A673 (cell line): ENCODE measurements at regions not wholly inside any gene's neighbourhood (a gene's known extent, or its start where the extent isn't known, plus 50 kb on each side); places are given as distances from the start of the nearest gene placed in this dataset.

Experiments
- BruUV-seq: library from RNA; stranded (reverse); fragments of 400-500 nt; replicated peaks from 2 replicates; lab custom pipeline; 2021; lab: Mats Ljungman, UMichigan
- CTCF ChIA-PET: fragments of 300-600 bp; sonication (Branson Sonifier 250); formaldehyde crosslinking; loops from one replicate; lab custom pipeline; 2022; ENCODE audit warnings: antibody characterized with exemption; lab: Charles Lee
- POLR2A ChIA-PET: fragments of 300-600 bp; sonication (Branson Sonifier 250); formaldehyde crosslinking; loops from one replicate; lab custom pipeline; 2022; ENCODE audit warnings: antibody characterized with exemption; ENCODE audit not compliant: low non-redundant PET; lab: Charles Lee
- DNase-seq: peaks from one replicate; pipeline ENCODE4 v3.0.0-alpha.2; 2015; ENCODE audit warnings: low spot score
- H3K27ac ChIP-seq: fragments of 200-600 bp; sonication (generic); 2 replicates; pipeline ENCODE4 v1.5.1; 2016; ENCODE audit warnings: mixed run types, low read depth, mild to moderate bottlenecking, mixed read lengths, antibody characterized with exemption, low read length; ENCODE audit not compliant: poor library complexity, severe bottlenecking
- H3K27me3 ChIP-seq: fragments of 200-600 bp; sonication (generic); replicated peaks from 2 replicates; pipeline ENCODE4 v1.6.1; 2017; ENCODE audit warnings: mixed run types, low read depth, mild to moderate bottlenecking, mixed read lengths, antibody characterized with exemption, low read length; ENCODE audit not compliant: insufficient read depth, poor library complexity
- H3K36me3 ChIP-seq: fragments of 200-600 bp; sonication (generic); 2 replicates; pipeline ENCODE4 v1.6.1; 2016; ENCODE audit warnings: mixed run types, mild to moderate bottlenecking, mixed read lengths, antibody characterized with exemption, low read length; ENCODE audit not compliant: insufficient read depth, poor library complexity, severe bottlenecking
- H3K4me1 ChIP-seq: fragments of 200-600 bp; sonication (generic); 2 replicates; pipeline ENCODE4 v1.6.1; 2017; ENCODE audit warnings: mixed run types, mild to moderate bottlenecking, mixed read lengths, antibody characterized with exemption, low read length; ENCODE audit not compliant: insufficient read depth, poor library complexity, severe bottlenecking
- H3K4me3 ChIP-seq: fragments of 200-600 bp; sonication (generic); 2 replicates; pipeline ENCODE4 v1.5.1; 2016; ENCODE audit warnings: low read depth, mixed run types, mild to moderate bottlenecking, mixed read lengths, low read length; ENCODE audit not compliant: poor library complexity, severe bottlenecking
- H3K9me3 ChIP-seq: fragments of 200-600 bp; sonication (generic); 2 replicates; pipeline ENCODE4 v1.6.1; 2016; ENCODE audit warnings: mixed run types, low read depth, mild to moderate bottlenecking, mixed read lengths, antibody characterized with exemption, low read length; ENCODE audit not compliant: poor library complexity, severe bottlenecking
- EZH2 ChIP-seq: fragments of 200-600 bp; sonication (generic); IDR thresholded peaks from 2 replicates; pipeline ENCODE4 v1.6.1; 2017; ENCODE audit warnings: borderline replicate concordance, low read depth, mild to moderate bottlenecking, mixed read lengths, antibody characterized with exemption, low read length; ENCODE audit not compliant: poor library complexity, severe bottlenecking
- intact Hi-C: fragments of 100-400 bp; cut with micrococcal nuclease; formaldehyde crosslinking; loops from one replicate; pipeline ENCODE4 v1.10.0; 2022; ENCODE audit not compliant: unreplicated experiment
- TF ChIP-seq, protein P1 (sequence below): fragments of 300-800, 200-600 bp; sonication (generic); conservative IDR thresholded peaks from 2 replicates; pipeline ENCODE4 v1.5.1; 2017; ENCODE audit warnings: low read depth, mild to moderate bottlenecking, antibody characterized with exemption, low read length, moderate library complexity, mixed read lengths

DNA sequence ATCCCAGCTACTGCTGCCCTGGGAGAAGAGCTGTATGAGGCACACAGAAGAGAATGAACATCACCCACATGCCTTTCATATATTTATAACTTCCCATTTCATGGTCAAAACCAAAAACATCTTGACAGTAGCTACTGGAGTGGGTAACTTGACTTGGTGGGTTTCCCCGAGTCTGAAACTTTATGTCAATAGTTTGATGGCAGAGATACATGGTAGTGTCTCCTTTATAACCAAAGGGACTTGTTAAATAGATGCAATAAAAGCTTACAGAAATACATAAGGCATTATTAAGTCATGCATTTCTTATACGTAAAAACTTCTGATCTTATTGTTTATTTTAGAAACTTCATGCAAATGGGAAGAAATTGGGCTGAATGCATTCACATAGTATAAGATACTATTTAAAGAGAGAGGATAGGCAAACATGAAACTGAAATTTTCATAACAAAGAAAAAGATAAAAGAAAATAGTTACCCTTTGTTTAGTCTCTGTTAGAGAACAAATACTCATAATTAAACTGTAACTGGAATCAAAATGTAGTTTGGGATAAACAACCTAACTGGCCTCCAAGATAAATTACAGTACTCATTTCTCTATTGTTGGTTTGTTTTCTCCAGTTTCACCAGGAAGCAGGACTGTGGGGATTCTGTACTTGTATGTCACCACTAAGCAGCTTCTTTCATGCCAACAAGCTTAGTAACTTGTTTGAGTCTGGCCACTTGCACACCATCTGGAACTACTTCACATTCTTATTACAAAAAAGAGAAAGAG is 459.3 kb upstream of the MEF2C start:
- ChIA-PET CTCF (no interaction called here), POLR2A (interaction anchor here (0.5 kb wide), 1 partner anchor 20 kb away, joined by 3 read pairs; no protein-coding TSS in a partner anchor)
- no peak overlapping the region for H3K4me3 ChIP-seq
- no TSS peak for BruUV-seq
- DNase-seq: peak; percentile 15
- no peaks in the 10 kb centered on the region for H3K27me3 ChIP-seq
- no peaks in the 10 kb centered on the region for H3K36me3 ChIP-seq
- intact Hi-C loops: no loop called here
- no peaks in the 10 kb centered on the region for H3K9me3 ChIP-seq
- no peak for TF ChIP-seq EZH2
- TF ChIP-seq, protein P1, sequence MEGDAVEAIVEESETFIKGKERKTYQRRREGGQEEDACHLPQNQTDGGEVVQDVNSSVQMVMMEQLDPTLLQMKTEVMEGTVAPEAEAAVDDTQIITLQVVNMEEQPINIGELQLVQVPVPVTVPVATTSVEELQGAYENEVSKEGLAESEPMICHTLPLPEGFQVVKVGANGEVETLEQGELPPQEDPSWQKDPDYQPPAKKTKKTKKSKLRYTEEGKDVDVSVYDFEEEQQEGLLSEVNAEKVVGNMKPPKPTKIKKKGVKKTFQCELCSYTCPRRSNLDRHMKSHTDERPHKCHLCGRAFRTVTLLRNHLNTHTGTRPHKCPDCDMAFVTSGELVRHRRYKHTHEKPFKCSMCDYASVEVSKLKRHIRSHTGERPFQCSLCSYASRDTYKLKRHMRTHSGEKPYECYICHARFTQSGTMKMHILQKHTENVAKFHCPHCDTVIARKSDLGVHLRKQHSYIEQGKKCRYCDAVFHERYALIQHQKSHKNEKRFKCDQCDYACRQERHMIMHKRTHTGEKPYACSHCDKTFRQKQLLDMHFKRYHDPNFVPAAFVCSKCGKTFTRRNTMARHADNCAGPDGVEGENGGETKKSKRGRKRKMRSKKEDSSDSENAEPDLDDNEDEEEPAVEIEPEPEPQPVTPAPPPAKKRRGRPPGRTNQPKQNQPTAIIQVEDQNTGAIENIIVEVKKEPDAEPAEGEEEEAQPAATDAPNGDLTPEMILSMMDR: no peak
- H3K27ac ChIP-seq: no peak overlapping the region
- peaks cover 6% of the 10 kb centered on the region for H3K4me1 ChIP-seq

- intact Hi-C loops: no loop called here
- no TSS peak for BruUV-seq
- no peak for TF ChIP-seq EZH2
- TF ChIP-seq, protein P1: no peak
- no peaks in the 10 kb centered on the region for H3K27me3 ChIP-seq
- H3K4me1 ChIP-seq: peaks cover 6% of the 10 kb centered on the region
- no peaks in the 10 kb centered on the region for H3K9me3 ChIP-seq
- POLR2A ChIA-PET: no interaction called here
- H3K4me3 ChIP-seq: no peak overlapping the region
- CTCF ChIA-PET: no interaction called here
- H3K27ac ChIP-seq: no peak overlapping the region
- DNase-seq: peak; percentile 74
- H3K36me3 ChIP-seq: no peaks in the 10 kb centered on the region
These were observed 456.0 kb upstream of the MEF2C start for GRCh38 chr5:89338935-89339334.

GRCh38 chr5:89336111-89336510 is 453.1 kb upstream of the MEF2C start:
- no peaks in the 10 kb centered on the region for H3K9me3 ChIP-seq
- H3K4me1 ChIP-seq: peaks cover 6% of the 10 kb centered on the region
- H3K27me3 ChIP-seq: no peaks in the 10 kb centered on the region
- intact Hi-C loops: no loop called here
- ChIA-PET POLR2A (no interaction called here), CTCF (no interaction called here)
- H3K27ac ChIP-seq: no peak overlapping the region
- DNase-seq: no peak
- TF ChIP-seq, protein P1: no peak
- no peak for TF ChIP-seq EZH2
- H3K4me3 ChIP-seq: no peak overlapping the region
- BruUV-seq: no TSS peak
- no peaks in the 10 kb centered on the region for H3K36me3 ChIP-seq
